GM23248 (cell line): ENCODE measurements at regions not wholly inside any gene's neighbourhood (a gene's known extent, or its start where the extent isn't known, plus 50 kb on each side); places are given as distances from the start of the nearest gene placed in this dataset.

ENCODE experiments used
- DNase-seq: peaks from one replicate; pipeline ENCODE4 v3.0.0-alpha.2; 2015
- H2AFZ ChIP-seq: fragments of 200-600 bp; sonication (generic); 2 replicates; pipeline ENCODE4 v1.6.1; 2016; ENCODE audit warnings: antibody characterized with exemption
- H3F3A ChIP-seq: fragments of 200-600 bp; sonication (generic); 2 replicates; pipeline ENCODE4 v1.6.1; 2016; ENCODE audit warnings: mild to moderate bottlenecking, antibody characterized with exemption, mixed run types; ENCODE audit not compliant: insufficient read depth
- H3K27ac ChIP-seq: fragments of 200-600 bp; sonication (generic); 2 replicates; pipeline ENCODE4 v1.5.1; 2016; ENCODE audit warnings: mild to moderate bottlenecking
- H3K27me3 ChIP-seq: fragments of 200-600 bp; sonication (generic); replicated peaks from 2 replicates; pipeline ENCODE4 v1.6.1; 2016; ENCODE audit warnings: mild to moderate bottlenecking; ENCODE audit not compliant: insufficient read depth
- H3K36me3 ChIP-seq: fragments of 200-600 bp; sonication (generic); 2 replicates; pipeline ENCODE4 v1.6.1; 2016; ENCODE audit warnings: low read depth, mild to moderate bottlenecking
- H3K4me1 ChIP-seq: fragments of 200-600 bp; sonication (generic); 2 replicates; pipeline ENCODE4 v1.6.1; 2016; ENCODE audit warnings: mild to moderate bottlenecking; ENCODE audit not compliant: insufficient read depth
- H3K4me2 ChIP-seq: fragments of 200-600 bp; sonication (generic); one replicate; pipeline ENCODE4 v1.6.1; 2016; ENCODE audit warnings: mild to moderate bottlenecking; ENCODE audit not compliant: unreplicated experiment
- H3K4me3 ChIP-seq: fragments of 200-600 bp; sonication (generic); 2 replicates; pipeline ENCODE4 v1.5.1; 2016; ENCODE audit warnings: mild to moderate bottlenecking
- H3K79me2 ChIP-seq: fragments of 200-600 bp; sonication (generic); 2 replicates; pipeline ENCODE4 v1.6.1; 2016; ENCODE audit warnings: mild to moderate bottlenecking; ENCODE audit not compliant: insufficient read depth
- H3K9ac ChIP-seq: fragments of 200-600 bp; sonication (generic); 2 replicates; pipeline ENCODE4 v1.6.1; 2016; ENCODE audit warnings: mild to moderate bottlenecking
- H3K9me2 ChIP-seq: fragments of 200-600 bp; sonication (generic); 2 replicates; pipeline ENCODE4 v1.6.1; 2016; ENCODE audit warnings: mixed run types, mild to moderate bottlenecking, moderate library complexity; ENCODE audit not compliant: insufficient read depth
- H3K9me3 ChIP-seq: fragments of 200-600 bp; sonication (generic); one replicate; pipeline ENCODE4 v1.6.1; 2017; ENCODE audit warnings: low read depth
- H4K20me1 ChIP-seq: fragments of 200-600 bp; sonication (generic); 2 replicates; pipeline ENCODE4 v1.6.0; 2016; ENCODE audit not compliant: insufficient read depth
- EZH2 ChIP-seq: fragments of 200-600 bp; sonication (generic); IDR thresholded peaks from 2 replicates; pipeline ENCODE4 v1.6.1; 2018; ENCODE audit warnings: antibody characterized with exemption, mild to moderate bottlenecking; ENCODE audit not compliant: insufficient read depth, poor library complexity, severe bottlenecking
- EZH2phosphoT487 ChIP-seq: fragments of 200-600 bp; sonication (generic); IDR thresholded peaks from 2 replicates; pipeline ENCODE4 v1.6.1; 2018; ENCODE audit warnings: antibody characterized with exemption, moderate library complexity, mild to moderate bottlenecking, low read depth; ENCODE audit not compliant: insufficient read depth
- WGBS, 2 experiments: methylation state at CpG; one replicate each; pipeline ENCODE4 v1.1.6; 2015 to 2017; ENCODE audit warnings: low lambda C conversion rate in 2 of 2, low coverage in 1 of 2; ENCODE audit errors: missing lambda C conversion rate in 2 of 2; 5-methylcytosine and 5-hydroxymethylcytosine counted together
- in situ Hi-C: fragments of 300-500 bp; cut with MboI; formaldehyde crosslinking; loops from 2 replicates; pipeline ENCODE4 v1.15.0; 2020

GRCh38 chr2:128486640-128487375 is 168.1 kb upstream of the HS6ST1 start:
- Histone ChIP-seq H2AFZ (no peak overlapping the region), H3K27ac (no peak overlapping the region), H3K36me3 (no peaks in the 10 kb centered on the region), H3K79me2 (no peaks in the 10 kb centered on the region), H3F3A (no peaks in the 10 kb centered on the region), H3K9ac (no peak overlapping the region), H3K4me2 (no peak overlapping the region), H3K27me3 (no peaks in the 10 kb centered on the region), H3K9me2 (no peaks in the 10 kb centered on the region), H3K4me3 (no peak overlapping the region), H4K20me1 (no peaks in the 10 kb centered on the region), H3K9me3 (no peaks in the 10 kb centered on the region), H3K4me1 (no peaks in the 10 kb centered on the region)
- 89 to 92% methylated on average over 14 to 15 of the region's 15 CpGs for WGBS, 2 experiments
- no peak for TF ChIP-seq EZH2
- TF ChIP-seq EZH2phosphoT487 = no peak
- no peak for DNase-seq
- in situ Hi-C loops = no loop called here

- Histone ChIP-seq H4K20me1 (no peaks in the 10 kb centered on the region), H3K9me3 (no peaks in the 10 kb centered on the region), H3K9ac (no peak overlapping the region), H3F3A (no peaks in the 10 kb centered on the region), H3K4me2 (no peak overlapping the region), H3K36me3 (no peaks in the 10 kb centered on the region), H3K4me1 (no peaks in the 10 kb centered on the region), H3K4me3 (no peak overlapping the region), H3K79me2 (no peaks in the 10 kb centered on the region), H3K27me3 (no peaks in the 10 kb centered on the region), H3K9me2 (no peaks in the 10 kb centered on the region), H2AFZ (no peak overlapping the region), H3K27ac (no peak overlapping the region)
- no peak for TF ChIP-seq EZH2phosphoT487
- no peak for TF ChIP-seq EZH2
- no peak for DNase-seq
- WGBS, 2 experiments = 74 to 75% methylated on average over 3 of the region's 3 CpGs
- in situ Hi-C loops = no loop called here
Observed at GRCh38 chr2:128487650-128488387, 169.2 kb upstream of the HS6ST1 start.

GRCh38 chr2:128488434-128488833 is 169.8 kb upstream of the HS6ST1 start:
- Histone ChIP-seq H3K27me3 (no peaks in the 10 kb centered on the region), H3K9me2 (no peaks in the 10 kb centered on the region), H4K20me1 (no peaks in the 10 kb centered on the region), H3F3A (no peaks in the 10 kb centered on the region), H3K36me3 (no peaks in the 10 kb centered on the region), H3K79me2 (no peaks in the 10 kb centered on the region), H3K4me1 (no peaks in the 10 kb centered on the region), H3K27ac (no peak overlapping the region), H3K4me3 (no peak overlapping the region), H3K4me2 (no peak overlapping the region), H3K9me3 (no peaks in the 10 kb centered on the region), H2AFZ (no peak overlapping the region), H3K9ac (no peak overlapping the region)
- WGBS, 2 experiments = 86 to 90% methylated on average over 2 of the region's 2 CpGs
- DNase-seq = no peak
- in situ Hi-C loops = no loop called here
- TF ChIP-seq EZH2phosphoT487 (no peak), EZH2 (no peak)

GRCh38 chr2:128489526-128490273 is 171.0 kb upstream of the HS6ST1 start:
- Histone ChIP-seq H3K9me3 (no peaks in the 10 kb centered on the region), H3K79me2 (no peaks in the 10 kb centered on the region), H4K20me1 (no peaks in the 10 kb centered on the region), H3K27me3 (no peaks in the 10 kb centered on the region), H3K9ac (no peak overlapping the region), H3K27ac (no peak overlapping the region), H2AFZ (no peak overlapping the region), H3K9me2 (no peaks in the 10 kb centered on the region), H3K4me3 (no peak overlapping the region), H3K4me1 (no peaks in the 10 kb centered on the region), H3K4me2 (no peak overlapping the region), H3K36me3 (no peaks in the 10 kb centered on the region), H3F3A (no peaks in the 10 kb centered on the region)
- no peak for DNase-seq
- WGBS, 2 experiments = 61 to 78% methylated on average over 7 to 9 of the region's 9 CpGs
- in situ Hi-C loops = no loop called here
- TF ChIP-seq EZH2phosphoT487 (no peak), EZH2 (no peak)
